ENCODE measurements at regions not wholly inside any gene's neighbourhood (a gene's known extent, or its start where the extent isn't known, plus 50 kb on each side); places are given as distances from the start of the nearest gene placed in this dataset.

GRCh38 chr2:18301421-18302139 is 258.9 kb downstream of the RDH14 start:
- FAIRE-seq, result peak; percentile 51
- H4K20me1 ChIP-seq (ENCODE audit: control insufficient read depth, extremely low read depth, insufficient read depth, low read length), result no peaks in the 10 kb centered on the region
- H3K9me3 ChIP-seq (ENCODE audit: control insufficient read depth, low read depth, low read length), result no peaks in the 10 kb centered on the region
- DNase-seq (ENCODE audit: low read depth, low spot score), result no peak
- no peaks in the 10 kb centered on the region for H3K27me3 ChIP-seq (ENCODE audit: control insufficient read depth, extremely low read depth, insufficient read depth, low read length)
- H3K4me2 ChIP-seq (ENCODE audit: control insufficient read depth, extremely low read depth, insufficient read depth, low read depth, low read length), result peak overlapping the region; percentile 17
- peaks cover 2% of the 10 kb centered on the region for H3K9me1 ChIP-seq (ENCODE audit: control insufficient read depth, extremely low read depth, insufficient read depth, low read length)
- TF ChIP-seq EZH2 (IDR thresholded peaks at IDR 0.05; ENCODE audit: low read length) (no peak), CTCF (optimal IDR thresholded peaks at IDR 0.05 in 1 of 3, IDR thresholded peaks at IDR 0.05 in 1 of 3, conservative IDR thresholded peaks at IDR 0.05 in 1 of 3; ENCODE audit: extremely low read depth in 1 of 3, insufficient read depth in 2 of 3, low read length in 3 of 3) (no peak)
- peaks cover 25% of the 10 kb centered on the region for H3K79me2 ChIP-seq (ENCODE audit: control insufficient read depth, insufficient read depth, low read length)
- dilution Hi-C loops (cut with MboI; ENCODE audit: extremely low pct_ligation_motif_present, low sequenced_read_pairs), result no loop called here
- H2AFZ ChIP-seq (ENCODE audit: control insufficient read depth, low read length), result no peak overlapping the region
- peaks cover 22% of the 10 kb centered on the region for H3K4me1 ChIP-seq (ENCODE audit: control insufficient read depth, extremely low read depth, insufficient read depth, low read length)
- peaks cover 0 to 5% of the 10 kb centered on the region in 2 experiments for H3K36me3 ChIP-seq (ENCODE audit: control insufficient read depth in 2 of 2, extremely low read depth in 1 of 2, insufficient read depth in 2 of 2, low read length in 2 of 2)
- H3K9ac ChIP-seq (ENCODE audit: control insufficient read depth, extremely low read depth, insufficient read depth, low read length), result no peak overlapping the region
- H3K4me3 ChIP-seq (ENCODE audit: control insufficient read depth in 2 of 3, extremely low read depth in 1 of 3, insufficient read depth in 2 of 3, low read depth in 1 of 3, low read length in 3 of 3), result no peak overlapping the region
- H3K27ac ChIP-seq (ENCODE audit: control insufficient read depth, insufficient read depth, low read length), result no peak overlapping the region

GRCh38 chr2:18299423-18300212 is 260.8 kb downstream of the RDH14 start:
- peaks cover 2% of the 10 kb centered on the region for H3K9me1 ChIP-seq (ENCODE audit: control insufficient read depth, extremely low read depth, insufficient read depth, low read length)
- peak overlapping the region; percentile 21 to 79 (median 22) for H3K4me3 ChIP-seq (ENCODE audit: control insufficient read depth in 2 of 3, extremely low read depth in 1 of 3, insufficient read depth in 2 of 3, low read depth in 1 of 3, low read length in 3 of 3)
- no peaks in the 10 kb centered on the region for H3K36me3 ChIP-seq (ENCODE audit: control insufficient read depth in 2 of 2, extremely low read depth in 1 of 2, insufficient read depth in 2 of 2, low read length in 2 of 2)
- H3K9me3 ChIP-seq (ENCODE audit: control insufficient read depth, low read depth, low read length), result no peaks in the 10 kb centered on the region
- peak; percentile 99 for FAIRE-seq
- peak overlapping the region; percentile 39 for H3K9ac ChIP-seq (ENCODE audit: control insufficient read depth, extremely low read depth, insufficient read depth, low read length)
- no peaks in the 10 kb centered on the region for H3K27me3 ChIP-seq (ENCODE audit: control insufficient read depth, extremely low read depth, insufficient read depth, low read length)
- TF ChIP-seq CTCF (optimal IDR thresholded peaks at IDR 0.05 in 1 of 3, IDR thresholded peaks at IDR 0.05 in 1 of 3, conservative IDR thresholded peaks at IDR 0.05 in 1 of 3; ENCODE audit: extremely low read depth in 1 of 3, insufficient read depth in 2 of 3, low read length in 3 of 3), result no peak
- TF ChIP-seq EZH2 (IDR thresholded peaks at IDR 0.05; ENCODE audit: low read length), result no peak
- H2AFZ ChIP-seq (ENCODE audit: control insufficient read depth, low read length), result peak overlapping the region; percentile 8
- H3K79me2 ChIP-seq (ENCODE audit: control insufficient read depth, insufficient read depth, low read length), result peaks cover 22% of the 10 kb centered on the region
- DNase-seq (ENCODE audit: low read depth, low spot score), result peak; percentile 82
- peak overlapping the region; percentile 73 for H3K27ac ChIP-seq (ENCODE audit: control insufficient read depth, insufficient read depth, low read length)
- peaks cover 22% of the 10 kb centered on the region for H3K4me1 ChIP-seq (ENCODE audit: control insufficient read depth, extremely low read depth, insufficient read depth, low read length)
- H4K20me1 ChIP-seq (ENCODE audit: control insufficient read depth, extremely low read depth, insufficient read depth, low read length), result no peaks in the 10 kb centered on the region
- peak overlapping the region; percentile 81 for H3K4me2 ChIP-seq (ENCODE audit: control insufficient read depth, extremely low read depth, insufficient read depth, low read depth, low read length)
- dilution Hi-C loops (cut with MboI; ENCODE audit: extremely low pct_ligation_motif_present, low sequenced_read_pairs), result no loop called here

Data from keratinocyte (primary cell).